NCI-H2107 treated with DMSO at 0.1 percent for 48 hours (cell line): ENCODE measurements at regions not wholly inside any gene's neighbourhood (a gene's known extent, or its start where the extent isn't known, plus 50 kb on each side); places are given as distances from the start of the nearest gene placed in this dataset.
"Not testable (repeated sequence)": the region's sequence is repeated elsewhere in the genome, so short reads cannot be mapped to it uniquely, and the experiment has no call there.

Source experiments
- DNase-seq: peaks from one replicate; lab custom pipeline; 2025; ENCODE audit not compliant: unreplicated experiment; lab: John Stamatoyannopoulos, UW

- DNase-seq = no peak
These were observed 88.0 kb upstream of the ALCAM start for GRCh38 chr3:105278688-105279087.

- no peak for DNase-seq
These were observed 84.7 kb upstream of the ALCAM start for GRCh38 chr3:105281989-105282388.

GRCh38 chr3:105284876-105285275, 81.8 kb upstream of the ALCAM start:
- DNase-seq = no peak

- no peak for DNase-seq
These were observed 81.0 kb upstream of the ALCAM start for GRCh38 chr3:105285653-105286241.

GRCh38 chr3:105293441-105293840, 73.3 kb upstream of the ALCAM start:
- no peak for DNase-seq

- DNase-seq = not testable (repeated sequence)
These were observed 70.4 kb upstream of the ALCAM start for GRCh38 chr3:105296182-105296822.

- DNase-seq = no peak
These were observed 62.2 kb upstream of the ALCAM start for GRCh38 chr3:105304487-105304886.

- DNase-seq = no peak
These were observed 51.6 kb upstream of the ALCAM start for GRCh38 chr3:105315144-105315543.

GRCh38 chr3:105315815-105316214, 50.9 kb upstream of the ALCAM start:
- DNase-seq = no peak

- no peak for DNase-seq
These were observed 50.4 kb upstream of the ALCAM start for GRCh38 chr3:105316331-105316730.
